GM12878 (cell line): ENCODE measurements at regions not wholly inside any gene's neighbourhood (a gene's known extent, or its start where the extent isn't known, plus 50 kb on each side); places are given as distances from the start of the nearest gene placed in this dataset.

Experiments
- ATAC-seq: fragments of 200-7000 bp; cut with Tn5 transposase; 3 replicates; pipeline ENCODE4 v1.9.1; 2020; ENCODE audit warnings: mild to moderate bottlenecking, moderate library complexity
- BruUV-seq: library from RNA; stranded (reverse); fragments of 400-500 nt; replicated peaks from 2 replicates; lab custom pipeline; 2021; lab: Mats Ljungman, UMichigan
- CTCF ChIA-PET: fragments of 300-600 bp; sonication (Branson Sonifier 250); formaldehyde crosslinking; extraction: SDS; loops from one replicate; lab custom pipeline; 2021; ENCODE audit warnings: inconsistent platforms; lab: Yijun Ruan, JAX
- POLR2A ChIA-PET: fragments of 350-600 bp; formaldehyde crosslinking; extraction: SDS; loops from one replicate; lab custom pipeline; 2021; ENCODE audit warnings: inconsistent platforms; lab: Charles Lee
- RAD21 ChIA-PET: fragments of 300-600 bp; sonication (Branson Sonifier 250); formaldehyde crosslinking; loops from one replicate; lab custom pipeline; 2023; ENCODE audit warnings: antibody characterized with exemption; ENCODE audit not compliant: unreplicated experiment; lab: Charles Lee
- SMC1A ChIA-PET: fragments of 300-600 bp; sonication (Branson Sonifier 250); formaldehyde crosslinking; loops from one replicate; lab custom pipeline; 2023; ENCODE audit not compliant: unreplicated experiment, uncharacterized antibody; lab: Charles Lee
- DNase-seq: peaks from one replicate; pipeline ENCODE4 v3.0.0-alpha.2; 2011; ENCODE audit warnings: low read depth, low spot score
- FAIRE-seq: peaks from 3 replicates; lab custom pipeline; 2011; peaks lifted over from hg19 to GRCh38; lab: Jason Lieb, UNC
- H2AFZ ChIP-seq: 2 replicates; pipeline ENCODE4 v1.6.0; 2011; ENCODE audit warnings: low read depth, low read length, control low read depth; ENCODE audit not compliant: control insufficient read depth
- H3K27ac ChIP-seq: 2 replicates; pipeline ENCODE4 v1.5.1; 2011; ENCODE audit warnings: control low read depth; ENCODE audit not compliant: control insufficient read depth, insufficient read depth
- H3K27me3 ChIP-seq, 2 experiments: replicated peaks in 1 of 2; 2 replicates each; pipeline versions ENCODE4 v1.6.0 to v1.6.1; 2011; ENCODE audit warnings: low read length in 1 of 2; ENCODE audit not compliant: control insufficient read depth in 2 of 2, insufficient read depth in 2 of 2
- H3K36me3 ChIP-seq, 2 experiments: 2 replicates each; pipeline ENCODE4 v1.5.1; 2011; ENCODE audit warnings: low read length in 1 of 2; ENCODE audit not compliant: control insufficient read depth in 2 of 2, insufficient read depth in 2 of 2
- H3K4me1 ChIP-seq: 2 replicates; pipeline ENCODE4 v1.6.1; 2011; ENCODE audit warnings: mild to moderate bottlenecking, low read length, moderate library complexity, mixed read lengths; ENCODE audit not compliant: control insufficient read depth, insufficient read depth
- H3K4me2 ChIP-seq: 2 replicates; pipeline ENCODE4 v1.6.0; 2011; ENCODE audit warnings: control low read depth; ENCODE audit not compliant: control insufficient read depth, insufficient read depth
- H3K4me3 ChIP-seq: fragments of 200-600 bp; sonication (generic); 2 replicates; pipeline ENCODE4 v1.5.1; 2016
- H3K79me2 ChIP-seq: 2 replicates; pipeline ENCODE4 v1.6.0; 2011; ENCODE audit warnings: low read length; ENCODE audit not compliant: control insufficient read depth, insufficient read depth
- H3K9ac ChIP-seq: 2 replicates; pipeline ENCODE4 v1.8.0; 2011; ENCODE audit warnings: low read length, control low read depth, mixed read lengths; ENCODE audit not compliant: control insufficient read depth, insufficient read depth
- H3K9me3 ChIP-seq: replicated peaks from 3 replicates; pipeline ENCODE4 v1.5.1; 2011; ENCODE audit warnings: mild to moderate bottlenecking, low read length; ENCODE audit not compliant: control insufficient read depth, insufficient read depth
- H4K20me1 ChIP-seq: 2 replicates; pipeline ENCODE4 v1.6.0; 2011; ENCODE audit not compliant: control insufficient read depth, insufficient read depth
- CEBPZ ChIP-seq: fragments of 150-350 bp; IDR thresholded peaks from 2 replicates; pipeline ENCODE4 v1.6.1; 2016; ENCODE audit warnings: low read depth, low read length
- CTCF ChIP-seq, 3 experiments: IDR thresholded peaks in 2 of 3; conservative IDR thresholded peaks in 1 of 3; 2 replicates each; pipeline ENCODE4 v1.5.1; 2011; ENCODE audit warnings: low read depth in 3 of 3, low read length in 3 of 3, mild to moderate bottlenecking in 3 of 3, control low read depth in 2 of 3, moderate library complexity in 2 of 3, inconsistent platforms in 1 of 3, mixed read lengths in 1 of 3; ENCODE audit not compliant: control insufficient read depth in 2 of 3, insufficient read depth in 1 of 3; ENCODE audit errors: extremely low read depth in 1 of 3
- FOXM1 ChIP-seq: IDR thresholded peaks from 2 replicates; pipeline ENCODE4 v1.6.1; 2012; ENCODE audit warnings: low read depth, mild to moderate bottlenecking, inconsistent platforms, low read length, moderate library complexity
- MLLT1 ChIP-seq: fragments of 450-650 bp; IDR thresholded peaks from 2 replicates; pipeline ENCODE4 v1.6.1; 2016; ENCODE audit warnings: mild to moderate bottlenecking
- PKNOX1 ChIP-seq: fragments of 450-650 bp; IDR thresholded peaks from 2 replicates; pipeline ENCODE4 v1.6.1; 2016; ENCODE audit warnings: mild to moderate bottlenecking
- POU2F2 ChIP-seq: IDR thresholded peaks from 3 replicates; pipeline ENCODE4 v1.6.1; 2011; ENCODE audit warnings: low read depth, mild to moderate bottlenecking, low read length, borderline replicate concordance
- RAD21 ChIP-seq: IDR thresholded peaks from 2 replicates; pipeline ENCODE4 v1.6.1; 2011; ENCODE audit warnings: mild to moderate bottlenecking, low read depth, low read length, moderate library complexity; ENCODE audit not compliant: insufficient read depth
- SMC3 ChIP-seq: IDR thresholded peaks from 2 replicates; pipeline ENCODE4 v1.6.1; 2011; ENCODE audit warnings: low read length, improper control_type of control experiment, borderline replicate concordance
- SRF ChIP-seq, 2 experiments: IDR thresholded peaks; 2 replicates each; pipeline ENCODE4 v1.6.1; 2011; ENCODE audit warnings: low read depth in 2 of 2, low read length in 2 of 2, mild to moderate bottlenecking in 1 of 2, moderate library complexity in 1 of 2
- TCF12 ChIP-seq: IDR thresholded peaks from 2 replicates; pipeline ENCODE4 v1.6.1; 2011; ENCODE audit warnings: low read depth, mild to moderate bottlenecking, low read length
- TCF7 ChIP-seq: IDR thresholded peaks from 2 replicates; pipeline ENCODE4 v1.6.1; 2014; ENCODE audit warnings: antibody characterized with exemption, borderline replicate concordance
- YY1 ChIP-seq: IDR thresholded peaks from 2 replicates; pipeline ENCODE4 v1.6.1; 2011; ENCODE audit warnings: low read depth, mild to moderate bottlenecking, low read length
- ZNF217 ChIP-seq: fragments of 450-650 bp; IDR thresholded peaks from 2 replicates; pipeline ENCODE4 v1.6.1; 2017; ENCODE audit warnings: antibody characterized with exemption, mild to moderate bottlenecking
- WGBS: methylation state at CpG from one replicate; pipeline ENCODE4 v1.1.6; 2016; ENCODE audit warnings: low lambda C conversion rate; ENCODE audit not compliant: insufficient replicate concordance, insufficient coverage; ENCODE audit errors: missing lambda C conversion rate; 5-methylcytosine and 5-hydroxymethylcytosine counted together
- in situ Hi-C: fragments of 300-500 bp; cut with MboI; formaldehyde crosslinking; loops from 9 replicates; pipeline ENCODE4 v1.14.3; 2018; ENCODE audit warnings: mixed read lengths
- intact Hi-C: fragments of 100-400 bp; cut with micrococcal nuclease; formaldehyde crosslinking; loops from one replicate; pipeline ENCODE4 v1.14.2; 2022; ENCODE audit not compliant: unreplicated experiment

- H3K4me1 ChIP-seq: peaks cover 16% of the 10 kb centered on the region
- H3K79me2 ChIP-seq: no peaks in the 10 kb centered on the region
- 21% methylated on average over 5 of the region's 5 CpGs for WGBS
- H3K9ac ChIP-seq: no peak overlapping the region
- no peaks in the 10 kb centered on the region; a peak in 1 of 4 replicates for H3K27me3 ChIP-seq
- no peak overlapping the region for H3K27ac ChIP-seq
- no peaks in the 10 kb centered on the region for H3K9me3 ChIP-seq
- no peak overlapping the region for H3K4me3 ChIP-seq
- no peaks in the 10 kb centered on the region for H4K20me1 ChIP-seq
- peak; percentile 40 for DNase-seq
- BruUV-seq: no TSS peak
- ChIA-PET CTCF (interaction anchor here (0.6 to 8.5 kb wide), 68 partner anchors 8 to 834 kb away, joined by 3 to 116 read pairs (median 4); no protein-coding TSS in a partner anchor), RAD21 (interaction anchor here (0.9 to 3.4 kb wide), 32 partner anchors 21 to 702 kb away, joined by 3 to 53 read pairs (median 4); no protein-coding TSS in a partner anchor), POLR2A (interaction anchor here (0.5 kb wide), 1 partner anchor 55 kb away, joined by 7 read pairs; no protein-coding TSS in a partner anchor), SMC1A (interaction anchor here (0.7 to 7.5 kb wide), 48 partner anchors 8 to 704 kb away, joined by 3 to 77 read pairs (median 5); no protein-coding TSS in a partner anchor)
- in situ Hi-C loops: loop anchor here (5.0 kb wide), 2 partner anchors 204 to 704 kb away; no protein-coding TSS in a partner anchor
- no peaks in the 10 kb centered on the region for H3K36me3 ChIP-seq
- intact Hi-C loops: loop anchor here (1.0 to 2.0 kb wide), 3 partner anchors 207 to 701 kb away; no protein-coding TSS in a partner anchor
- TF ChIP-seq MLLT1 (peak; percentile 72), YY1 (peak; percentile 65), TCF7 (peak; percentile 53; the same call in 1 of the 2 replicates), RAD21 (peak; percentile 95), PKNOX1 (no peak), CTCF (IDR thresholded peaks at IDR 0.05 in 2 of 3, conservative IDR thresholded peaks at IDR 0.05 in 1 of 3; ENCODE audit: control insufficient read depth in 2 of 3, extremely low read depth in 1 of 3, insufficient read depth in 1 of 3, low read depth in 3 of 3, low read length in 3 of 3) (peak; percentile 53 to 79 (median 62)), ZNF217 (no peak), FOXM1 (0 out of 2 replicates have a peak, but pooled peaks have one; percentile 11), SMC3 (peak; percentile 91), SRF (IDR thresholded peaks at IDR 0.05; ENCODE audit: low read depth in 2 of 2, low read length in 2 of 2) (peak in 1 of 2 experiments; percentile 30; a peak in 1 of 4 replicates), TCF12 (no peak), POU2F2 (peak; percentile 53; the same call in 1 of the 3 replicates), CEBPZ (no peak)
- H3K4me2 ChIP-seq: no peak overlapping the region
- ATAC-seq: peak; percentile 78
- H2AFZ ChIP-seq: no peak overlapping the region; the same call in 1 of the 2 replicates
- FAIRE-seq: peak; percentile 38
Measured at GRCh38 chr11:112588252-112588694, 327.6 kb upstream of the PLET1 start.
